Parathyroid adenoma (tissue), 2 donors: ENCODE measurements at regions not wholly inside any gene's neighbourhood (a gene's known extent, or its start where the extent isn't known, plus 50 kb on each side); places are given as distances from the start of the nearest gene placed in this dataset.

Experiments used
- H2AFZ ChIP-seq: fragments of 300-600 bp; sonication (generic); one replicate; pipeline ENCODE4 v1.7.0; 2017; ENCODE audit warnings: antibody characterized with exemption, mild to moderate bottlenecking
- H3K27ac ChIP-seq: fragments of 300-600 bp; sonication (generic); one replicate; pipeline ENCODE4 v1.7.0; 2017
- H3K27me3 ChIP-seq: fragments of 300-600 bp; sonication (generic); one replicate; pipeline ENCODE4 v1.7.0; 2017; ENCODE audit warnings: low read length; ENCODE audit not compliant: control insufficient read depth, insufficient read depth
- H3K36me3 ChIP-seq: fragments of 300-600 bp; sonication (generic); one replicate; pipeline ENCODE4 v1.7.0; 2017; ENCODE audit warnings: low read length; ENCODE audit not compliant: control insufficient read depth, insufficient read depth
- H3K4me1 ChIP-seq: fragments of 300-600 bp; sonication (generic); one replicate; pipeline ENCODE4 v1.7.0; 2017; ENCODE audit warnings: control low read depth
- H3K4me2 ChIP-seq: fragments of 300-600 bp; sonication (generic); one replicate; pipeline ENCODE4 v1.7.0; 2017; ENCODE audit warnings: low read length
- H3K4me3 ChIP-seq: fragments of 300-600 bp; sonication (generic); one replicate; pipeline ENCODE4 v1.7.0; 2017; ENCODE audit warnings: low read depth, low read length
- H3K79me2 ChIP-seq: fragments of 300-600 bp; sonication (generic); one replicate; pipeline ENCODE4 v1.7.0; 2017; ENCODE audit warnings: control low read depth
- H3K9ac ChIP-seq: fragments of 300-600 bp; sonication (generic); one replicate; pipeline ENCODE4 v1.7.0; 2017; ENCODE audit warnings: mild to moderate bottlenecking
- H3K9me3 ChIP-seq: fragments of 300-600 bp; sonication (generic); one replicate; pipeline ENCODE4 v1.7.0; 2017; ENCODE audit warnings: low read length; ENCODE audit not compliant: control insufficient read depth
- CTCF ChIP-seq: fragments of 300-600 bp; sonication (generic); IDR thresholded peaks from one replicate; pipeline ENCODE4 v1.7.0; 2017; ENCODE audit warnings: antibody characterized with exemption, mild to moderate bottlenecking
- donor health status: primary hyperparathyroidism.

GRCh38 chr10:33955676-33956075 lies 621.2 kb upstream of the NRP1 start:
- Histone ChIP-seq H3K4me1 (no peaks in the 10 kb centered on the region), H3K4me2 (no peak overlapping the region), H3K4me3 (no peak overlapping the region), H3K27me3 (no peaks in the 10 kb centered on the region), H3K36me3 (no peaks in the 10 kb centered on the region), H3K27ac (no peak overlapping the region), H3K9me3 (no peaks in the 10 kb centered on the region), H2AFZ (no peak overlapping the region), H3K9ac (no peak overlapping the region), H3K79me2 (no peaks in the 10 kb centered on the region)
- TF ChIP-seq CTCF: no peak

GRCh38 chr10:33952692-33953360 lies 618.4 kb upstream of the NRP1 start:
- H2AFZ ChIP-seq: no peak overlapping the region
- H3K4me2 ChIP-seq: no peak overlapping the region
- no peaks in the 10 kb centered on the region for H3K36me3 ChIP-seq
- no peaks in the 10 kb centered on the region for H3K4me1 ChIP-seq
- H3K79me2 ChIP-seq: no peaks in the 10 kb centered on the region
- H3K9me3 ChIP-seq: no peaks in the 10 kb centered on the region
- TF ChIP-seq CTCF: no peak
- no peak overlapping the region for H3K9ac ChIP-seq
- no peak overlapping the region for H3K4me3 ChIP-seq
- no peaks in the 10 kb centered on the region for H3K27me3 ChIP-seq
- no peak overlapping the region for H3K27ac ChIP-seq

- H3K36me3 ChIP-seq: no peaks in the 10 kb centered on the region
- H3K4me3 ChIP-seq: no peak overlapping the region
- no peak overlapping the region for H3K4me2 ChIP-seq
- no peak for TF ChIP-seq CTCF
- no peaks in the 10 kb centered on the region for H3K9me3 ChIP-seq
- no peaks in the 10 kb centered on the region for H3K79me2 ChIP-seq
- H3K9ac ChIP-seq: no peak overlapping the region
- H3K27me3 ChIP-seq: no peaks in the 10 kb centered on the region
- no peak overlapping the region for H2AFZ ChIP-seq
- H3K4me1 ChIP-seq: no peaks in the 10 kb centered on the region
- no peak overlapping the region for H3K27ac ChIP-seq
These were observed 615.7 kb upstream of the NRP1 start for GRCh38 chr10:33950206-33950605.

GRCh38 chr10:33947544-33947943 lies 613.1 kb upstream of the NRP1 start:
- H3K9me3 ChIP-seq: no peaks in the 10 kb centered on the region
- no peaks in the 10 kb centered on the region for H3K36me3 ChIP-seq
- H3K79me2 ChIP-seq: no peaks in the 10 kb centered on the region
- H2AFZ ChIP-seq: no peak overlapping the region
- H3K4me1 ChIP-seq: no peaks in the 10 kb centered on the region
- H3K9ac ChIP-seq: no peak overlapping the region
- no peaks in the 10 kb centered on the region for H3K27me3 ChIP-seq
- H3K27ac ChIP-seq: no peak overlapping the region
- H3K4me3 ChIP-seq: no peak overlapping the region
- no peak overlapping the region for H3K4me2 ChIP-seq
- no peak for TF ChIP-seq CTCF

GRCh38 chr10:33945051-33945450 lies 610.6 kb upstream of the NRP1 start:
- no peak for TF ChIP-seq CTCF
- H3K27ac ChIP-seq: no peak overlapping the region
- no peak overlapping the region for H3K4me2 ChIP-seq
- H3K4me1 ChIP-seq: no peaks in the 10 kb centered on the region
- H3K79me2 ChIP-seq: no peaks in the 10 kb centered on the region
- no peak overlapping the region for H2AFZ ChIP-seq
- no peaks in the 10 kb centered on the region for H3K9me3 ChIP-seq
- no peaks in the 10 kb centered on the region for H3K27me3 ChIP-seq
- no peaks in the 10 kb centered on the region for H3K36me3 ChIP-seq
- H3K9ac ChIP-seq: no peak overlapping the region
- no peak overlapping the region for H3K4me3 ChIP-seq
